ENCODE measurements at regions not wholly inside any gene's neighbourhood (a gene's known extent, or its start where the extent isn't known, plus 50 kb on each side); places are given as distances from the start of the nearest gene placed in this dataset.

- TF ChIP-seq CTCF (IDR thresholded peaks at IDR 0.05; ENCODE audit: low read depth, low read length, poor library complexity, severe bottlenecking) (no peak), EZH2phosphoT487 (IDR thresholded peaks at IDR 0.05; ENCODE audit: borderline replicate concordance, low read length) (no peak)
Observed at GRCh38 chr9:80498001-80498555, 926.3 kb downstream of the TLE4 start.
